Fibroblast of upper back skin (primary cell): ENCODE measurements at regions not wholly inside any gene's neighbourhood (a gene's known extent, or its start where the extent isn't known, plus 50 kb on each side); places are given as distances from the start of the nearest gene placed in this dataset.

Experiments used
- DNase-seq: peaks from one replicate; pipeline ENCODE4 v3.0.0-alpha.2; 2013

- DNase-seq = no peak
These were observed 65.8 kb downstream of the SALL1 start for GRCh38 chr16:51085271-51085670.

- no peak for DNase-seq
These were observed 66.8 kb downstream of the SALL1 start for GRCh38 chr16:51084074-51084928.

GRCh38 chr16:51072591-51072990 is 78.5 kb downstream of the SALL1 start:
- no peak for DNase-seq

DNA sequence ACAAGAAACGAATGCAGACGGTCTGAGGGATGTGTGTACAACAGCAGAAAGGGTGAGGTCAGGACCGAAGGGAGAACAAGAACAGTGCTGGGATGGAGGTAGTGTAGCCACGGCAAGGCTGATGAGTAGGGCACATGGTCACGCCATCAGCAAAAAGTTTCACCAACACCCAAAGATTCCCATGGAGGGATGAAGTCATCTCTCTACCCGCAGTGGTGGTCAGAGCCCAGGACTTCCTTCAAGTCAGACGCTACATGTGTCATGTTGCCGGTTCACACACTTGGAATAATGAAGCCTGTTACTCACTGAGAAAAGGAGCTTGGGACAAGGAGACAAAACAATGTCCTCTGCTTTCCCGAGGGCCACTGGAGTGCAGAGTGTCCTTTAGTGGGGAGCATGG is 79.7 kb downstream of the SALL1 start:
- DNase-seq = no peak

DNA sequence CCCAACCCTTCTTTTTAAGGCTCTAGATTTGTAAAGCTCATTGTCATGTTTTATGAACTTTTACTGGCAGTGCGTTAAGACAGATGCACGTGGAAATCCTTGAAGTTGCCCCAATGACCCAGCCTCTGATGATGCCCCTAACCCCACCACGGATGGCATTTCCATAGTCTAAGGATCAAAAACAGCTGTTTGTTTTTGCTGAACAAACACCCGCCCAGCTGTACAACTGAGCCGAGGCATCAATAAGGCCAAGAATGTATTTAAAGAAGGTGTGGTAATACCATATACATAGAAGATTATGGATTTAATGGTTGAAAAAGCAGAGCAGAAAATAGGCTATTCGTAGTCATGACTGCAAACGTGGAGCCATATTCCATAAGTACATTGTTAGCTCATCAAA is 83.7 kb downstream of the SALL1 start:
- no peak for DNase-seq

GRCh38 chr16:51062039-51062438 is 89.0 kb downstream of the SALL1 start:
- DNase-seq = no peak

DNA sequence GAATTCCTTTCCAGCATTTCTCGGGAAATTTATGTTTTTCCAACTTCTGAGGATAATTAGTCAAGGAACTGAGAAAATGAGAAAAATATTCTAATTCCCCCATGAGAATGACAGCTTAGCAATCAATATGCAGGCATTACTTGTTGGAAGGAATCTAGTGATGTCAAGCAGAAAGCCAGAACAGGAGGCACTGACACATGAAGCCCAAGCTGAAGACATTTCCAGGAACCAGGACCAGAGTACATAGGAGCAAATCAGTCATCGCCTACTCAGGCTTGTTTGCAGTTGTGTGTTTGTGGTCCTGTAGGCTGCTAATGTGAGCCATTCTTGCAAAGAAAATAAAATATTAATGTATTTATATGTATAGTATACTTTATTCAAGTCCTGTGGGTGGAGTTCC is 89.7 kb downstream of the SALL1 start:
- DNase-seq = no peak

DNA sequence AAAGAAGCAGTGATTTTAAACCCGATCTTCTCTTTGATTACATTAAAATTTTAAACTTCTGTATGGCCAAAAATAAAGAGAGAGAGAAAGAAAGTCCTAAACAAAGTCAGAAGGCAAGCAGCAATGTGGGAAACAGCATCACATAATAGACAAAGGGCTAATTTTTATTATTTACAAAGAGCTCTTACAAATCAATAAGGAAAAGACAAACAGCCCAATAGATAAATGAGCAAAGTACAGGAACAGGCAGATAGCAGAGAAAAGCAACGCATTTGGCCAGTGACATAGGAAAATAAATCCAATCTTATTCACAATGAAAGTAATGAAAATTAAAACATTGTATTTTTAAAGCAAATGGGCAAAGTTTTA is 93.1 kb downstream of the SALL1 start:
- no peak for DNase-seq

GRCh38 chr16:51057102-51057793 is 93.8 kb downstream of the SALL1 start:
- DNase-seq = no peak

- no peak for DNase-seq
These were observed 94.7 kb downstream of the SALL1 start for GRCh38 chr16:51056331-51056730.

GRCh38 chr16:51055434-51055833 is 95.6 kb downstream of the SALL1 start:
- no peak for DNase-seq

DNA sequence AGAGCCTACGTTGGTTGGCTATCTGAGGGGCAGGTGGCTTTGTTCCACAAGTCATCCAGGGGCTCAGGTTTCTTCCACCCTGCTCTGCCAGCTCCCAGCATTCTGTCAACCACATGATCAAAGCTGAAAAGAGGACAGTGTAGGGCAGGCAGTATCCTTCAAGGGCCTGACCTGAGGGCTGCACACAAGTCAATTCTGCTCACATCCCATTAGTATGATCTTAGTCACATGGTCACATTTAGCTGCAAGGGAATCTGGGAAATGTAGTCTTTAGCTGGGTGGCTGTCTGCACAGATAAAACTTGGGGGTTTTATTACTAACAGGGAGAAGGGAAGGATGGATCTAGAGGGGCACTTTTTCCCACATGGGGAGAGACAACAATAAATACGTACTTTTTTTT is 97.3 kb downstream of the SALL1 start:
- DNase-seq = no peak

GRCh38 chr16:51051671-51052070 is 99.4 kb downstream of the SALL1 start:
- DNase-seq = no peak

DNA sequence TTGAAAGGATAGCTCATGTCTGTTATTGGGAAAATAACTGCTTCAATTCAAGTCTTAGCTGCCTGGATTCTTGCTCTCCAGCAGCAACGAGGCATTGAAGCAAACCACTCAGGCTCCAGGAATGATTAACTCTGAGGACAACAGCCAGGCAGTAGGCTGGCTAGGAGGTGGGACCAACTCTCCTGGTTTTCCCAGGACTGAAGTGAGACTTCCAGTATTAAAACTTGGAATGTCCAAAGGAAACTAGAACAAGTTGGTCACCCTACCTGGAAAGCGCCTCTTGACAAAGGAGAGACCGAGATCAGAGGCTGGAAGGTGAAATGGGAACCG is 100.7 kb downstream of the SALL1 start:
- DNase-seq = no peak

GRCh38 chr16:51049678-51050376 is 101.2 kb downstream of the SALL1 start:
- no peak for DNase-seq

DNA sequence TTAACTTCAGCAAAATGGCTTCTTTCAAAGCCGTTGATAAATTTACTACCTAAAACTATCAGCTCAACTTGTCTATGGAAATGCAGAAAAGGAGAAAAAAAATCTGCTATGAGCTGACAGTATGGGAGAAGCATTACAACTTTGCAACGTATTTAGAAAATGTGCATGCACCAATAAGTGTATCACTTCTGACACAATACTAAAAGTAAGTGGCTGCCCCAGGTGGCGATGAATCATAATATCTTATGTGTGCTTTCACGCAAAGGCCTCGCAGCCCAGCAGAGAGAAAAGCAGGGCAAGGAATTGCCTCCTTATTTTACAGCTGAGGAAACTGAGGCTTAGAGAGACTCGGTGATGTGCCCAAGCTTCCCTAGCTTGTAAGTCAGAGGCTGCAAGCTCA is 101.8 kb downstream of the SALL1 start:
- no peak for DNase-seq

GRCh38 chr16:51048544-51048943 is 102.5 kb downstream of the SALL1 start:
- DNase-seq = peak; percentile 30

GRCh38 chr16:51045794-51046193 is 105.3 kb downstream of the SALL1 start:
- DNase-seq = no peak

DNA sequence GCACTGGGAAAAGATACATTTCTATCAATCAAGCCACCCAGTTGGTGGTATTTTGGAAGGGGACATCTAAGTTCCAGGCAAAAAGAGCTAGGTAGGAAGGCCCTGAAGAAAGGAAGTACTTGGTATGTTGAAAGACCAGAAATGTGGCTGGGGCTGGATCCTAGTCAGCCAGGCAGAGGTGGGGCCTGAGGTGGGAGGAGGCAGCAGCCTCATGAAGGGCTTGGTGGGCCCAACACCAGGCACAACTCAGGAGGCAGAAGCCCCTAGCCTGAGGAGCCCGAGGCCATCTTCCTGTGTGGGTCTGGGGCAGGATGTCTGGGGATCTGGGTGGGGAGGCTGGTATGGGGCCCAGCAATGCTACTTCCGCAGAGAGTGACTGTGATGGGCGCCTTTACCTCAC is 105.9 kb downstream of the SALL1 start:
- no peak for DNase-seq

DNA sequence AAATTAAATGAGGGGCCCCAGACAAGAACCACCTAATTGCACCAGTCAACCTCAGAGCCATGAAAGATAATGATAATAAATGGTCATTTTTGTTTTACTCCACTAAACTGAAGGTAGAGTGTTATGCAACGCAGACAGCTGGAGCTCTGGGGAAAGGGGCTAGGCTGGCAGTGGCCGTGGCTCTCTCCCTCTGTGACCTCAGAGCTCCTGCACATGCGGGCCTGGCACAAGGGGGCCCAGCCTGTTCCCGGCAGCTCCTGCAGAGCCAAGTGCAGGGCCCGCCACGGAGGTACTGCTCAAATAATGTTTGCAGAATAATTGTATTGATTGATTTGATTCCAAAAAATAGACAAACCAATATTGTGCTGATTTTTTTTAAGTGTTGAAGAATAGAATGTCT is 109.5 kb downstream of the SALL1 start:
- no peak for DNase-seq

DNA sequence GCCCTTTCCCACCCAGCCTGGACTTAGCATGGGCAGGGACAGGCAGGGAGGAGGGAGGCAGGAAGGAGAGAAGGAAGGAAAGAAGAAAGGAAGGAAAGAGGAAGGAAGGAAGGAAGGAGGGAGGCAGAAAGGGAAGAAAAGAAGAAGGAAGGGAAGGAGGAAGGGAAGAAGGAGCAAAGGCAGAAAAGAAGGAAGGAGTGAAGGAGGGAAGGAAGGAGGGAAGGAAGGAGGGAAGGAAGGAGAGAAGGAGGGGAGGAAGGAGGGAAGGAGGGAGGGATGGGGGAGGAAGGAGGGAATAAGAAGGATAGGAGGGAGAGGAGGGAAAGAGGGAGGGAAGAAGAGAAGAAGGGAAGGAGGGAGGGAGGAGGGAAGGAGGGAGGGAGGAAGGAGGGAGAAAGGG is 110.4 kb downstream of the SALL1 start:
- DNase-seq = no peak

DNA sequence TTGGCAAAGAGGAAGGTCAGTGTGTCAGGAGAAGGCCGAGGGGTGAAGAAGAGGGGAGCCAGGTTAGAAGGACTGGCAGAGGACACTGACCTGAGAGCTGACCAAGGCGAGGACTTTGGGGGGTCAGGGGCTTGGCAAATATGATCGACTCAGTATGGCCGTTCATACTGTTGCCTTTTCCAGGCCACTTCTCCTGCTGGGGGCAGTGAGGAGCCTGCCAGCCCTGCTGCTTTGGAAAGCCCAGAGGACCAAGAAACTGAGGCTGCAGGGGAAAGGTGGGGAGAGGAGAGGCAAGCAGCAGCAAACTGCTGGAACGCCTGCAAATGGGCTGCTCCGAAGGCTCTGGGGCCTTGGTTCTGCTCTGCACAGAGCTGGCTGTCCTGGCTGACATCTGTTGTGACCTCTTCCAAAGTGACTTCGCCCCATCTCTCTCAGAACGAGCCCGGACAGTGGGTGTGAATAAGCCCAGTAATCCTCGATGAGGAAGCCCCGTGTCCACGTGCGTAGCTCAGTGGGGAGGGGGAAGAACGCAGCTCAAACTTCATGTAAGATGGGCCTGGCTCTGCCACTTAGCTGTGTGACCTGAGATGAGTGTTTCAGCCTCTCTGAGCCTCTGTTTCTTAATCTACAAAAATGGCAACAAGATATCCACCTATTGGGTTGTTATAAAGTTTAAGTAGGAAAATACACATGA is 111.3 kb downstream of the SALL1 start:
- no peak for DNase-seq

DNA sequence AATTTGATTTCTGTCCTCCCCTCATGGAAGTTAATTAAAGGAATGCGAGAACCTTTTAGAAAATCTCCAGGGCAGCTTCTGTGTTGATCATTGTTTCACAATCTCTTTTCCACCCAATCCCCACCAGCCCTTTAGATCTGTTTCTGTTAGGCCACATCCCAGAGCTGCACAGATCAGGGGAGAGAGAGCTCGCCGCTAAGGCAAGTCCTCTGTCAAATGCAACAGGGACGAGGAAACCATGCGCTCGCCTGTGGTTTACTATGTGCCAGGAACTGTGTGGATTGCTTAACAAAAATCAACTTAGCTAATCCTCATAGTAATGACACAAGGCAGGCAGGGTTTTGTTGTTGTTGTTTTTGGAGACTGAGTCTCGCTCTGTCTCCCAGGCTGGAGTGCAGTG is 115.4 kb downstream of the SALL1 start:
- DNase-seq = no peak

GRCh38 chr16:51035110-51035498 is 116.0 kb downstream of the SALL1 start:
- DNase-seq = no peak
